ENCODE measurements at regions not wholly inside any gene's neighbourhood (a gene's known extent, or its start where the extent isn't known, plus 50 kb on each side); places are given as distances from the start of the nearest gene placed in this dataset.
"Not testable (repeated sequence)": the region's sequence is repeated elsewhere in the genome, so short reads cannot be mapped to it uniquely, and the experiment has no call there.

DNA sequence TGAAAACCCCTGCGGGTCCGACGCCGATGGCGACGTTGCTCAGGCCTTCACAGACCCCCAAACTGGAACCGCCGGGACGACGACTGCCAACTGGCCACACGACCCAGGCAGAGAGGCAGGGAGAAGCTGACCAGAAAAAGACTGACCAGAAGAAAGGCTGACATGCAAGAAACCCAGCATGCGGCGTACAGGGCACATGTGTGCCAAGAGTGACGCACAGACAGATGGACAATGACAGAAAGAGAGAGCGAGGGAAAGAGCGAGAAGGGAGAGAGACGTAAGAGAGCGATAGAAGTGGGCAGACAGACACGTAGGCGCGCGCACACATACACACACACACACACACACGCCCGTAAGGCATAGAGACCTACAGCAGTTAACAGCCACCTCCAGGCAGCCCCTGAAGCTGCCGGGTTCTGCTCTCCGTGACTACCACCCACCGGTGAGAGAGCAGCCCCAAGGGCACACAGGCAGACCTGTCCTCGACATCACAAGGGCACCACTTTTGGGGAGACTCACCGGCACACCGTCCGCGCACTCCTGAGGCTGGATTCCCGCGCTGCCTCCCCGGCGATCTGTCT lies 67.2 kb upstream of the ZNF527 start:
- no peak for DNase-seq

DNA sequence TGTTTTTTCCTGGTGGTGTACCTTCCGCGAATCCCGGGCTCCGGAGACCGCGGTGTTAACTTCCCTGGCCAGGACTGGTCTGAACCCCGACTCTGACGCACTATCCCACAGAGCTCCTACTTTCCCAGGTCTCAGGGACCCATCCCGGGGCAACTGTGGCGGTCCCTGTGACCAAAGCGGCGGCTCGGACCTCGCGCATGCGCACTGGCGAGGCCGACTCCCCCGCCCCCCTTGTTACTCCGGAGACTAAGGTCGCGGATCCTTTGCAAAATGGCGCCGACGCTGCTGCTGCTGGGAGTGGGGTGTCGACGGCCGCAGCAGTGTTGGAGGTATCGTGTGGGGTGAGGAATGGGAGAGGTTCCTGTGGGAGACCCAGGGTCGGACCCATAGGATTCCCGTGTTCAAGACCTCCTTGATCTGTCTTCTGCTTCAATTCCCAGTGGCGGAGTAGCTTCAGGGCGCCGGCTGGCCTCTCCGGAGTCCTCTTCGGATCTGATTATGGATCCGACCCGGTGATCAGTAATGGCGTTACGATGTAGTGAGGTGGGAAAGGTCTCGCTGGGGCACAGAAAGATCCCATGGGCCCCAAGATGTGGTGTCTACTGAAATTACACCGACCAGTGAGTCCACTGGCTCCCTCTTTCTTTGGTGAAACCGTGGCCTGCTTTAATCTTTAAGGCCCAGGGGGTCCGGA lies 66.6 kb upstream of the ZNF527 start:
- DNase-seq = no peak

DNA sequence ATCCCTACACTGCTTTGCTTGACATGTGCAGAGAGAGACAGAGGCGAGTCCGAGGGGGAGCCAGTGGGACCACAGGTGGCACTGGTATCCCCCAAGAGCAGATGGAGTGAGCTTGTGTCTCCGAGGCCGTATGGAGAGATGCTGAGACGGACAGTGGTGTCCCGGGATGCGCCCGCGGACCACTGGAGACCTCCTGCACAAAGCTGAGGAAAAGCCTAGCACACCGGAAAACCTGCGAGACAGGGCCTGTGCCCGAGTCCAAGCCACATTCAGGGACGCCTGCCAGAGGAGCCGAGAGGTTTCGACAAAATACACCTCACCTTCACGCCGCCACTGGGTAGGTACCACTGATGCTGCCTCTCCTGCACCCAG lies 66.0 kb upstream of the ZNF527 start:
- DNase-seq = no peak

DNA sequence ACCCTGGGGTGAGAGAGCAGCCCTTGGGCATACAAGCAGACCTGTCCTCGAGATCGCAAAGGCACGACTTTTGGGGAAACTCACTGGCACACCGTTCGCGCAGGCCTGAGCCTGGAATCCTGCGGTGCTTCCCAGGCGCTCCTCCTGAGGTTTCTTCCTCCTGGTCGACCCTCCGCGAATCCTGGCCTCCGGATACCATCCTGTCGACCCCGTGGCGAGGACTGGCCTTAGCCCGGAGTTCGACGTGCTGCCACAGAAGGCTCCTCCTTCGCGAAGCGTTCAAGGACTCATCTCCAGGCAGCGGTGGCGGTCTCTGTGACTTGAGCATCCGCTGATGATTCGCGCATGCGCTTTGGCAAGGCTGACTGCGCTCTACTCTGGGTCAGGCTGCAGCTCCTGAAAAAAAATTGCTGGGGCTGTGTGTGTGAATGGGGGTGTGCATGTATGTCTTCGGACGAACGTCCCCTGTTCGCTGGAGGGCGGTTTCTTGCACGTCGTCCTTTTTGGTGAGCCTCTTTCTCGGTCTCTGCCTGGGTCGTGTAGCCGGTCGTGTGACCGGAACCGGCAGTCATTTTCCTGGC lies 64.4 kb upstream of the ZNF527 start:
- no peak for DNase-seq

DNA sequence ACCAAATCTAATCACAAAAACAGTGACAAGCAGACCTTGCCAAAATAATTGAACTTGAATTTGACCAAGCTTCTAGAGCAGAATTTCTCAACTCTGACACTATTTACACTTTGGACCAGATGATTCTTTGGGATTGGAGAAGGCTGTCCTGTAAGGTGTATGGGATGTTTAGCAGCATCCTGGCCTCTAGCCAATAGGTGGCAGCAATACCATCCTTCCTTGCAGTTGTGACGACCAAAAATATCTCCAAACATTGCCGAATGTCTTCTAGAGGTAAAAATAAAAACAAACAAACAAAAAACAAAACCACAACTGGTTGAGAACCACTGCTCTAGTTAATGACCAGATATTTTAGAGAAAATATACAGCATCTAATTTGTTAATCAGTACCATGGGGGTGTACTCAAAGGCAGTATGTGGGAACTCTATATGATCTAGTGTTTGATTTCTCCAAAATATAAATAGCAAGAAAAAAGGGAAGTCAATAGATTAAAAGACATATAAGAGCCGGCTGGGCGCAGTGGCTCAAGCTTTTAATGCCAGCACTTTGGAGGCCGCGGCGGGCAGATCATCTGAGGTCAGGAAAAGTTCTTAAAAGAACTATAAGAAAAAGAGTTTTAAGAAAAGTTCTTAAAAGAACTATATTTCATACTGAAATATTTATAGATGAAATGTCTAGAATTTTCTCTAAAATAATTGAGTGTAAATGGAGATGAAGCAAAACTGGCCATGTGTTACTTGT lies 60.9 kb upstream of the ZNF527 start:
- no peak for DNase-seq

DNA sequence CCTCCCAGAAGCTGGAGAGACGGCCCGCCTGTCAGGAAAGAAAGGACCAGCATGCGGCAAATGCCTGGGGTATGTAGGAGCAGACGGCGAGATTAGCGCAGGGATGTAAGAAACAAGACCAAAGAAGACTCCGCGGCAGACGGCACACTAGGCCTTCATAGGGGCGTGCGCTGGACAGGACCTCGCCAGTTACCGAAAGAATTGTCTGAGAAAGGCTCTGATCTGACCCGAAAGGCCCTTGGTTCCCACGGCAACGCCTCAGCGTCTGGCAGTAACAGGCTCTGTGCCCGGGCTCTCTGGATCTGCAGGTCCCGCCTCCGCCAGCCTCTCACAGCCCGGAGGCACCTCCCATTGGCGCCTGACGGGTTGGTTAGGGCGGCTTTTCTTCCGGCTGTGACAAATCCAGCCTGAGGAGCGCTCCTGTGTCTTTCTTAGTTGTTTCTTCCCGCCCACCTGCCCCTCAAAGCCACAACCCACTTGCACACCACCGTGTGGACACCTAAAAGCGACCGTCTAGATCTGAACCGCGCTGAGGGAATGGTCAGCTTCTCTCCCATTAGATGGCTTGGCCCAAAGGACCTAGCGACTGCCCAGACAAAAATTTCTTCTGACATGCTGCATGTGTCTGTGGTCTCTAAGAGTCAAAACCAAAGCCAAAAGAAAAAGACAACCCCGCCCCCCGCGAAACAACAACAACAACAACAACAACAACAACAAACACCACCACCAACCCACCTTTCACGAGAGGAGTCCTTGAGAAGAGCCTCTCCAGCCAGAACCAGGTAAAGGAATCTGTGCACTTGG lies 58.2 kb upstream of the ZNF527 start:
- peak; percentile 56 to 61 for DNase-seq

DNA sequence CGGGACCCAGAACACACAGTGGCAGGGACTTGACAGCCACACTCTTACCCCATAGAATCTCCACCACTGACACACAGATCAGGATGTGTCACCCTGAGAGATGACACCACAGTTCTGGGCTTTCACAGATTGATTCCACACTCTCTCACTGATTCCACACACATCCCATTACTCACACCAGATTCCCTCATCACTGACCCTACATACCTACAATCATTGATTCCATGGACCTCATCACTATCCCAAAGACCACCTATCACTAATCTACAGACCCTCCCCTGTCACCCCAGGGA lies 57.6 kb upstream of the ZNF527 start:
- no peak for DNase-seq

DNA sequence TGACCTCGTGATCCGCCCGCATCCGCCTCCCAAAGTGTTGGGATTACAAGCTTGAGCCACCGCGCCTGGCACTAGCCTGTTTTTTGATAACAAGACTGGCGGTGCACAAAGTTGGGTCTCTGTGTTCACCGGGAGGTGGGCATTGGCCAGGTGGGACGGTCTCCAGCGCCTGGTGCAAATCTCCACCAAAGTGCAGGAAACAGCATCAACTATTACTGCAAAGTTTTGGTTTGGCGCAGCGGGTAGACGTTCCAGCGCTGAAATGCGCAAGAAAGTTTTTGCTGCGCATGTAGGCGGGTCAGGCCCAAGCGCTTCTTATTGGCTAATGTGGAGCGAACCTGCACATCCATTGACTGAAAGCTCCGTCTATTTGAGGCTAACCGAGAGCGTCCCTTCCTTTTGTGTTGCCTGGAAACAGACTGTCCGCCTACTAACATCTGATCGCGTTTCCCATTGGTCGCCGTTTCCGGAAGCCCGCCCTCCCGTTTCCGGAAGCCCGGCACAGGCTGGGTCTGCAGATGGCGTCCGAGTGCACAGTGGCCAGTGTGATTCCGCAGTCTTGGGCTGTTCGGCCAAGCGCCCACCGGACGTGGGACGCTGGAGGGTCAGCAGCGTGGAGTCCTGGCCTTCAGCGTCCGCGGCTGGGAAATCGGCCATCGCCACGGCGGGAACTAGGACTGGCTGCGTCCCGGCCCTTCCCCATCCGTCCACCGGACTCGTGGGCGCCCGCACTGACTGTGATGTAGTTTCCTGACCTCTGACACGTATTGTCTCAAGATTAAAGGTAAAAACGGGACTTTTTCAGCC lies 53.3 kb upstream of the ZNF527 start:
- peak; percentile 91 to 94 for DNase-seq

DNA sequence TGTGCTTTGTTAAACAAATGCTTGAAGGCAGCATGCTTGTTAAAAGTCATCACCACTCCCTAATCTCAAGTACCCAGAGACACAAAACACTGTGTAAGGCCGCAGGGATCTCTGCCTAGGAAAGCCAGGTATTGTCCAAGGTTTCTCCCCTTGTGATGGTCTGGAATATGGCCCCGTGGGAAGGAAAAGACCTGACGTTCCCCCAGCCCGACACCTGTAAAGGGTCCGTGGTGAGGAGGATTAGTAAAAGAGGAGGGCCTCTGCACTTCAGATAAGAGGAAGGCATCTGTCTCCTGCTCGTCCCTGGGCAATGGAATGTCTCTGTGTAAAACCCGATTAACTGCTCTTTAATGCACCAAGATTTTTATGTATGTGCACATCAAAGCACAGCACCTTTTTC lies 49.9 kb upstream of the ZNF527 start:
- DNase-seq = not testable (repeated sequence)

Measured in activated T-cell treated with anti-CD3 and anti-CD28 coated beads, Interleukin-2, amount 50 U/mL, for 48 hours (primary cell).